HG03571 (cell line): ENCODE measurements at regions not wholly inside any gene's neighbourhood (a gene's known extent, or its start where the extent isn't known, plus 50 kb on each side); places are given as distances from the start of the nearest gene placed in this dataset.
"Not testable (repeated sequence)": the region's sequence is repeated elsewhere in the genome, so short reads cannot be mapped to it uniquely, and the experiment has no call there.

Source experiments
- ATAC-seq: cut with Tn5 transposase; IDR thresholded peaks from one replicate; pipeline ENCODE4 v1.9.1; 2021; ENCODE audit not compliant: unreplicated experiment

GRCh38 chr14:71237556-71237955, 330.3 kb downstream of the PCNX1 start:
- no peak for ATAC-seq

GRCh38 chr14:71238835-71239234, 331.6 kb downstream of the PCNX1 start:
- ATAC-seq: no peak

GRCh38 chr14:71240171-71240570, 332.9 kb downstream of the PCNX1 start:
- no peak for ATAC-seq

- ATAC-seq: no peak
These were observed 333.7 kb downstream of the PCNX1 start for GRCh38 chr14:71240866-71241520.

- no peak for ATAC-seq
These were observed 335.0 kb downstream of the PCNX1 start for GRCh38 chr14:71242237-71242748.

- ATAC-seq: no peak
These were observed 336.4 kb downstream of the PCNX1 start for GRCh38 chr14:71243697-71244096.

- ATAC-seq: no peak
These were observed 337.1 kb downstream of the PCNX1 start for GRCh38 chr14:71244341-71244740.

- ATAC-seq: no peak
These were observed 338.6 kb downstream of the PCNX1 start for GRCh38 chr14:71245659-71246361.

- no peak for ATAC-seq
These were observed 339.3 kb downstream of the PCNX1 start for GRCh38 chr14:71246539-71246938.

- ATAC-seq: no peak
These were observed 339.8 kb downstream of the PCNX1 start for GRCh38 chr14:71247106-71247505.

GRCh38 chr14:71248194-71248593, 340.9 kb downstream of the PCNX1 start:
- no peak for ATAC-seq

GRCh38 chr14:71250347-71250746, 343.1 kb downstream of the PCNX1 start:
- no peak for ATAC-seq

GRCh38 chr14:71250791-71251190, 343.5 kb downstream of the PCNX1 start:
- no peak for ATAC-seq

- ATAC-seq: not testable (repeated sequence)
These were observed 346.9 kb downstream of the PCNX1 start for GRCh38 chr14:71254091-71254719.

GRCh38 chr14:71261206-71261605, 353.9 kb downstream of the PCNX1 start:
- no peak for ATAC-seq

- ATAC-seq: no peak
These were observed 355.2 kb downstream of the PCNX1 start for GRCh38 chr14:71262441-71262840.

- no peak for ATAC-seq
These were observed 357.0 kb downstream of the PCNX1 start for GRCh38 chr14:71264260-71264659.

- no peak for ATAC-seq
These were observed 359.8 kb downstream of the PCNX1 start for GRCh38 chr14:71267007-71267513.

- ATAC-seq: no peak
These were observed 360.4 kb downstream of the PCNX1 start for GRCh38 chr14:71267691-71268090.

GRCh38 chr14:71270111-71270510, 362.9 kb downstream of the PCNX1 start:
- ATAC-seq: no peak

- no peak for ATAC-seq
These were observed 364.1 kb downstream of the PCNX1 start for GRCh38 chr14:71271166-71271945.
